ENCODE measurements at regions not wholly inside any gene's neighbourhood (a gene's known extent, or its start where the extent isn't known, plus 50 kb on each side); places are given as distances from the start of the nearest gene placed in this dataset.

- no peak overlapping the region for H3K4me2 ChIP-seq (ENCODE audit: control insufficient read depth, extremely low read depth, insufficient read depth, low read depth, low read length)
- FAIRE-seq (no peak), DNase-seq (ENCODE audit: low read depth, low spot score) (no peak)
- TF ChIP-seq EZH2 (IDR thresholded peaks at IDR 0.05; ENCODE audit: low read length) (no peak), CTCF (optimal IDR thresholded peaks at IDR 0.05 in 1 of 3, IDR thresholded peaks at IDR 0.05 in 1 of 3, conservative IDR thresholded peaks at IDR 0.05 in 1 of 3; ENCODE audit: extremely low read depth in 1 of 3, insufficient read depth in 2 of 3, low read length in 3 of 3) (no peak)
- no peaks in the 10 kb centered on the region for H3K4me1 ChIP-seq (ENCODE audit: control insufficient read depth, extremely low read depth, insufficient read depth, low read length)
- no peak overlapping the region for H3K4me3 ChIP-seq (ENCODE audit: control insufficient read depth in 2 of 3, extremely low read depth in 1 of 3, insufficient read depth in 2 of 3, low read depth in 1 of 3, low read length in 3 of 3)
- dilution Hi-C loops (cut with MboI; ENCODE audit: extremely low pct_ligation_motif_present, low sequenced_read_pairs) = no loop called here
- no peak overlapping the region for H2AFZ ChIP-seq (ENCODE audit: control insufficient read depth, low read length)
- no peak overlapping the region for H3K9ac ChIP-seq (ENCODE audit: control insufficient read depth, extremely low read depth, insufficient read depth, low read length)
- no peak overlapping the region for H3K27ac ChIP-seq (ENCODE audit: control insufficient read depth, insufficient read depth, low read length)
- no peaks in the 10 kb centered on the region for H3K36me3 ChIP-seq (ENCODE audit: control insufficient read depth in 2 of 2, extremely low read depth in 1 of 2, insufficient read depth in 2 of 2, low read length in 2 of 2)
- H4K20me1 ChIP-seq (ENCODE audit: control insufficient read depth, extremely low read depth, insufficient read depth, low read length) = no peaks in the 10 kb centered on the region
- no peaks in the 10 kb centered on the region for H3K9me3 ChIP-seq (ENCODE audit: control insufficient read depth, low read depth, low read length)
- H3K9me1 ChIP-seq (ENCODE audit: control insufficient read depth, extremely low read depth, insufficient read depth, low read length) = no peaks in the 10 kb centered on the region
- no peaks in the 10 kb centered on the region for H3K27me3 ChIP-seq (ENCODE audit: control insufficient read depth, extremely low read depth, insufficient read depth, low read length)
- H3K79me2 ChIP-seq (ENCODE audit: control insufficient read depth, insufficient read depth, low read length) = no peaks in the 10 kb centered on the region
Observed at GRCh38 chr5:18378066-18378465, 743.8 kb downstream of the TAF11L14 start.

DNA sequence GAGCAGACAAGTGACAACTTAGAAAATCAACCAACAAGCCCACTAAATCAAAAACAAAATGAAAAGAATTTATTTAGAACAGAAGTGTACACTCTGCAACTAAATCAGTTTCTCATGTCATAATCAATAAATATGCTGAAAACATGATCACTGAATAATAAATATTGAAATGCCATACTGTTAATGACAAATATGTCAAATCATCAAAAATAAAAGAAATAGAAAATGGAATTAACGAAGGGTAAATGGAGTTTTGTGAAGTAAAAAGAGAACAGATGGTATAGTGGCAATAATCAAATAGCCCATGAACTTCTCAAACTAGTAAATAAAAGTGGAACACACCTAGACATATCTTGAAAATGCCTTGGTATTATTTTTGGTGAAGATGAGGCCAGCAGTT is 744.9 kb downstream of the TAF11L14 start:
- dilution Hi-C loops (cut with MboI; ENCODE audit: extremely low pct_ligation_motif_present, low sequenced_read_pairs) = no loop called here

More for the DNA sequence above, 744.9 kb downstream of the TAF11L14 start:
- no peak overlapping the region for H3K27ac ChIP-seq (ENCODE audit: control insufficient read depth, insufficient read depth, low read length)
- H3K9me1 ChIP-seq (ENCODE audit: control insufficient read depth, extremely low read depth, insufficient read depth, low read length) = no peaks in the 10 kb centered on the region
- FAIRE-seq (no peak), DNase-seq (ENCODE audit: low read depth, low spot score) (no peak)
- no peak overlapping the region for H3K4me3 ChIP-seq (ENCODE audit: control insufficient read depth in 2 of 3, extremely low read depth in 1 of 3, insufficient read depth in 2 of 3, low read depth in 1 of 3, low read length in 3 of 3)
- H2AFZ ChIP-seq (ENCODE audit: control insufficient read depth, low read length) = no peak overlapping the region
- TF ChIP-seq EZH2 (IDR thresholded peaks at IDR 0.05; ENCODE audit: low read length) = no peak
- no peak for TF ChIP-seq CTCF (optimal IDR thresholded peaks at IDR 0.05 in 1 of 3, IDR thresholded peaks at IDR 0.05 in 1 of 3, conservative IDR thresholded peaks at IDR 0.05 in 1 of 3; ENCODE audit: extremely low read depth in 1 of 3, insufficient read depth in 2 of 3, low read length in 3 of 3)
- no peaks in the 10 kb centered on the region for H3K79me2 ChIP-seq (ENCODE audit: control insufficient read depth, insufficient read depth, low read length)
- H4K20me1 ChIP-seq (ENCODE audit: control insufficient read depth, extremely low read depth, insufficient read depth, low read length) = no peaks in the 10 kb centered on the region
- no peaks in the 10 kb centered on the region for H3K9me3 ChIP-seq (ENCODE audit: control insufficient read depth, low read depth, low read length)
- no peaks in the 10 kb centered on the region for H3K27me3 ChIP-seq (ENCODE audit: control insufficient read depth, extremely low read depth, insufficient read depth, low read length)
- no peak overlapping the region for H3K9ac ChIP-seq (ENCODE audit: control insufficient read depth, extremely low read depth, insufficient read depth, low read length)
- H3K36me3 ChIP-seq (ENCODE audit: control insufficient read depth in 2 of 2, extremely low read depth in 1 of 2, insufficient read depth in 2 of 2, low read length in 2 of 2) = no peaks in the 10 kb centered on the region
- H3K4me2 ChIP-seq (ENCODE audit: control insufficient read depth, extremely low read depth, insufficient read depth, low read depth, low read length) = no peak overlapping the region
- H3K4me1 ChIP-seq (ENCODE audit: control insufficient read depth, extremely low read depth, insufficient read depth, low read length) = no peaks in the 10 kb centered on the region
